Mammary epithelial cell (primary cell): ENCODE measurements at regions not wholly inside any gene's neighbourhood (a gene's known extent, or its start where the extent isn't known, plus 50 kb on each side); places are given as distances from the start of the nearest gene placed in this dataset.
"Not testable (repeated sequence)": the region's sequence is repeated elsewhere in the genome, so short reads cannot be mapped to it uniquely, and the experiment has no call there.

Source experiments
- CTCF ChIP-seq, 2 donors: IDR thresholded peaks in 1 of 2; conservative IDR thresholded peaks in 1 of 2; 2 replicates each; pipeline ENCODE4 v1.5.1; 2011 to 2012; ENCODE audit warnings: inconsistent platforms in 2 of 2, low read length in 2 of 2, mild to moderate bottlenecking in 2 of 2, control low read depth in 1 of 2, low read depth in 1 of 2; ENCODE audit not compliant: insufficient read depth in 1 of 2; ENCODE audit errors: extremely low read depth in 1 of 2
- EZH2 ChIP-seq: IDR thresholded peaks from 2 replicates; pipeline ENCODE4 v1.6.1; 2012; ENCODE audit warnings: low read length, inconsistent platforms, borderline replicate concordance

- peak; percentile 26 to 53 for TF ChIP-seq CTCF (conservative IDR thresholded peaks at IDR 0.05 in 1 of 2, IDR thresholded peaks at IDR 0.05 in 1 of 2; ENCODE audit: extremely low read depth in 1 of 2, insufficient read depth in 1 of 2, low read depth in 1 of 2, low read length in 2 of 2)
- not testable (repeated sequence) for TF ChIP-seq EZH2
Measured at GRCh38 chr10:38365917-38366316, 271.8 kb downstream of the ZNF37A start.
